ENCODE measurements at regions not wholly inside any gene's neighbourhood (a gene's known extent, or its start where the extent isn't known, plus 50 kb on each side); places are given as distances from the start of the nearest gene placed in this dataset.

DNA sequence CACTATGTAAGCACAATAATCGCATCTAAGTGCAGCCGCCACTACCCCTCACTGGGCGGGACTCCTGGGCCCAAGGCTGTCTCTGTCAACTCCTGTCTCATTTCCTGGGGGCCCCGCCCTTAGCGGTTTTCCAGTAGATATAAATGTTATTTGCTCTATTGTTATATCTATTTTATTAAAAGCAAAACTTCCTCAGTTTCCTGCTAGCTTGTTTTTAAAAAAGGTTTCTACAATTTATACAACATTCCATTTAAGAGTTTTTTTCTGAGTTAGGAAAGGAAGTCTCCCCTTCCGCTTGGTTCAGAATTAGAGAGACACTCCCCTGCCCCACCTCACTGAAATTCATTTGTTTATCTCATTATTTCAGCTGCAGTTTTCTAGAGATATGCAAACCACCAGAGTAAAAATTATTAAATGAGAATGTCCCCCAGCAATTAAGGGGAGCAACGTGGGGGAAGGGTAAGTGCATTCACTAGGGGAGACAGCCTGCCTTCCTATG lies 82.7 kb downstream of the RAMP3 start:
- Histone ChIP-seq H3K4me1 (ENCODE audit: low read depth) (no peaks in the 10 kb centered on the region), H3K9me3 (ENCODE audit: low read depth) (no peaks in the 10 kb centered on the region), H3K27ac (no peak overlapping the region), H3K27me3 (peaks cover 3% of the 10 kb centered on the region), H3K36me3 (no peaks in the 10 kb centered on the region), H3K4me3 (no peak overlapping the region)
- no peak for DNase-seq (ENCODE audit: low read depth in 1 of 2, low spot score in 1 of 2)
- TF ChIP-seq, protein P1, sequence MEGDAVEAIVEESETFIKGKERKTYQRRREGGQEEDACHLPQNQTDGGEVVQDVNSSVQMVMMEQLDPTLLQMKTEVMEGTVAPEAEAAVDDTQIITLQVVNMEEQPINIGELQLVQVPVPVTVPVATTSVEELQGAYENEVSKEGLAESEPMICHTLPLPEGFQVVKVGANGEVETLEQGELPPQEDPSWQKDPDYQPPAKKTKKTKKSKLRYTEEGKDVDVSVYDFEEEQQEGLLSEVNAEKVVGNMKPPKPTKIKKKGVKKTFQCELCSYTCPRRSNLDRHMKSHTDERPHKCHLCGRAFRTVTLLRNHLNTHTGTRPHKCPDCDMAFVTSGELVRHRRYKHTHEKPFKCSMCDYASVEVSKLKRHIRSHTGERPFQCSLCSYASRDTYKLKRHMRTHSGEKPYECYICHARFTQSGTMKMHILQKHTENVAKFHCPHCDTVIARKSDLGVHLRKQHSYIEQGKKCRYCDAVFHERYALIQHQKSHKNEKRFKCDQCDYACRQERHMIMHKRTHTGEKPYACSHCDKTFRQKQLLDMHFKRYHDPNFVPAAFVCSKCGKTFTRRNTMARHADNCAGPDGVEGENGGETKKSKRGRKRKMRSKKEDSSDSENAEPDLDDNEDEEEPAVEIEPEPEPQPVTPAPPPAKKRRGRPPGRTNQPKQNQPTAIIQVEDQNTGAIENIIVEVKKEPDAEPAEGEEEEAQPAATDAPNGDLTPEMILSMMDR (IDR thresholded peaks at IDR 0.05; ENCODE audit: low read depth, low read length) = no peak

DNA sequence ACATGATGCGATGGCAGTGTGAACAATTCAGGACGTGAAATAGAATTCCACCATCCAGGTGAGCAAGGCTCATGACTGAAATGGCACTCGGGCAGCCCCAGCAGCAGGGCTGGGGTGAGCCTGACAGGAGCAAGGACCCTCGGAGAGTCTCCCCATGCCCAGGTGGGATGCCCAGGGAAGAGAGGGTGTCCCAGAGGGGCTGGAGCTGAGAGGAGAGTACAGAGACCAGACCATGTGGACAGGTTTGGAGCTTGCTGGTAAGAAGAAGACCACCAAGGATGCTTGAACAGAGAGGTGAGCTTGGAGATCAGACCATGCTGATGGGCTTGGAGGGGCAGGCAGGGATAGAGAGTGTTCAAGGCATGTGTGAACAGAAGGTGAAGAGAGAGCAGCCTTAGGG lies 83.3 kb downstream of the RAMP3 start:
- Histone ChIP-seq H3K9me3 (ENCODE audit: low read depth) (no peaks in the 10 kb centered on the region), H3K4me3 (no peak overlapping the region), H3K36me3 (no peaks in the 10 kb centered on the region), H3K4me1 (ENCODE audit: low read depth) (no peaks in the 10 kb centered on the region), H3K27me3 (peaks cover 3% of the 10 kb centered on the region), H3K27ac (no peak overlapping the region)
- TF ChIP-seq, protein P1 (IDR thresholded peaks at IDR 0.05; ENCODE audit: low read depth, low read length) = no peak
- no peak for DNase-seq (ENCODE audit: low read depth in 1 of 2, low spot score in 1 of 2)

DNA sequence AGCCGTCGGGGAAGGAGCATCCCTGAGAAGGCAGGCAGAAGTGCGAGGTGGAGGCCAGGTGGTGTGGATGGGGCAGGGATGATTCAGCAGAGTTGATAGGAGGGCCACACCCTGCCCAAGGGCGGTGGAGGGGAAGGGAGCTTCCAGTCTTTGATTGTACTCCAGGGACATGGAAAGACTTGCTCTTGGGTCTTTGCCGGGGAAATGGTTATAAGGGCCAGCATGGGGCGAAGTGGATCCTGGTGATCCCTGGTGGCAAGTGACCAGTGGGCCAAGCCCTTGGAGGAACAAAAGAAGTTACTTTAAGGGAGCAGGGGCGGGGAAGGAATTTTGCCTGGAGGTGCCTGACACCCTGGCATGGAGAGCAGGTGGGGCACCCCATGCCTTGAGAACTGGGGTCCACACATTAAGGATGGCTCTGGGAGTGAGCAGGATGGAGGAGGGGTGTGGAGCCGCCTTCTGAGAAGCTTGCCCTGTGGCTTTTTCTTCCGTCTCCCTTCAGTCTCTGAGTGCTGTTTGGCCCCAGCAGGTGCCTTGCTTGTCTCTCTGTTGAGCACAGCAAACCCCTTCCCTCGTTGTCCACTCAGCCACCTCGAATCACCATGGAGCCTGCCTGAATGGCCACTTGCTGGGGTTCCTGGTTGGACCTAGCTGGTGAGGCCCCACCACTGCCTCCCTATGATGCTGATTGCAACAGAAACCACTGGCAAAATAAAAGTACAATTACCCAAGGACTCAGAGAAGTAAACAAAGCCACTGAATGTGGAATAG lies 83.9 kb downstream of the RAMP3 start:
- Histone ChIP-seq H3K27me3 (peaks cover 3% of the 10 kb centered on the region), H3K4me1 (ENCODE audit: low read depth) (no peaks in the 10 kb centered on the region), H3K9me3 (ENCODE audit: low read depth) (no peaks in the 10 kb centered on the region), H3K4me3 (no peak overlapping the region), H3K36me3 (no peaks in the 10 kb centered on the region), H3K27ac (no peak overlapping the region)
- TF ChIP-seq, protein P1 (IDR thresholded peaks at IDR 0.05; ENCODE audit: low read depth, low read length) = no peak
- DNase-seq (ENCODE audit: low read depth in 1 of 2, low spot score in 1 of 2) = no peak

- Histone ChIP-seq H3K36me3 (no peaks in the 10 kb centered on the region), H3K27ac (no peak overlapping the region), H3K4me3 (no peak overlapping the region), H3K4me1 (ENCODE audit: low read depth) (no peaks in the 10 kb centered on the region), H3K27me3 (peaks cover 3% of the 10 kb centered on the region), H3K9me3 (ENCODE audit: low read depth) (no peaks in the 10 kb centered on the region)
- TF ChIP-seq, protein P1 (IDR thresholded peaks at IDR 0.05; ENCODE audit: low read depth, low read length) = no peak
- no peak for DNase-seq (ENCODE audit: low read depth in 1 of 2, low spot score in 1 of 2)
These were observed 84.7 kb downstream of the RAMP3 start for GRCh38 chr7:45242261-45242660.

DNA sequence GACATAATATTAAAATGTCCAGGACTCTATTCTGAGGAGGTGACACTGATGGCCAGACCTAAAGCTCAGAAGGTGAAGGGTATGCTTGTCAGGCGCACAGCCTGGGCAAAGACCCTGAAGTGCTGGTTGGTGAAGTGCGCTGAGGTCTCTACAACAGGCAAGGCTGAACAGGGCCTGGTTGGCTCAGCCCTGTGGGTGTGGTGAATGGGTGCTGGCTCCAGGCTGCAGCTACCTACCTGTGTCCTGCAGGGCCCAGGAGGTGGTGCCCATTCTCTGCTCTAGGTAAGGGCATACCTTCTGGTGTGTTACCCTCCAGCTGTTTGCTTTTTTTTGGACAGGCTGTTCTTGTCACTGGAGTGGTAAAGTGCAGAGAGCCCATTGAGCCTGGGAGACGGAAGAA lies 85.1 kb downstream of the RAMP3 start:
- no peak for DNase-seq (ENCODE audit: low read depth in 1 of 2, low spot score in 1 of 2)
- Histone ChIP-seq H3K4me1 (ENCODE audit: low read depth) (no peaks in the 10 kb centered on the region), H3K9me3 (ENCODE audit: low read depth) (no peaks in the 10 kb centered on the region), H3K27me3 (peaks cover 3% of the 10 kb centered on the region), H3K27ac (no peak overlapping the region), H3K36me3 (no peaks in the 10 kb centered on the region), H3K4me3 (no peak overlapping the region)
- TF ChIP-seq, protein P1 (IDR thresholded peaks at IDR 0.05; ENCODE audit: low read depth, low read length) = no peak
